Amniotic stem cell (primary cell): ENCODE measurements at regions not wholly inside any gene's neighbourhood (a gene's known extent, or its start where the extent isn't known, plus 50 kb on each side); places are given as distances from the start of the nearest gene placed in this dataset.
"Not testable (repeated sequence)": the region's sequence is repeated elsewhere in the genome, so short reads cannot be mapped to it uniquely, and the experiment has no call there.

ENCODE experiments used
- DNase-seq: peaks from one replicate; lab custom pipeline; 2025; lab: John Stamatoyannopoulos, UW

DNA sequence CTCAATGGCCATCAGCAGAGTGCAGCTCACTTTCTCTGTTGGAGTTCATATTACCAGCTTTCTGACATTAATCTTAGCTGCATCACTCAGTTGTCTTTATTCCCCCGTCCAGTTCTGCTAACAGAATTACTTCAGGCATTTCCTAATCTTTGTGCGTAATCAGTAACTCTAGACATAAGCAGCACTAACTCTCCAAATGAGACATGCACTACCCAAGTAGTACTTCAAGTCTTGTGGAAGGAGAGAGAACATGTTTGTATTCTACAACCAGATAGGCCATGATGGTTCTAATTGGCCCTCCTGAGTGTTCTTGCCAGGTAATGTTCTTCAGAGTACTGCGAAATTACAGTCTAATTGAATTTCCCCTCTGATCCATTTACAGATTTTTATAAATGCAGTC lies 448.5 kb upstream of the RPS6KA3 start:
- no peak for DNase-seq

DNA sequence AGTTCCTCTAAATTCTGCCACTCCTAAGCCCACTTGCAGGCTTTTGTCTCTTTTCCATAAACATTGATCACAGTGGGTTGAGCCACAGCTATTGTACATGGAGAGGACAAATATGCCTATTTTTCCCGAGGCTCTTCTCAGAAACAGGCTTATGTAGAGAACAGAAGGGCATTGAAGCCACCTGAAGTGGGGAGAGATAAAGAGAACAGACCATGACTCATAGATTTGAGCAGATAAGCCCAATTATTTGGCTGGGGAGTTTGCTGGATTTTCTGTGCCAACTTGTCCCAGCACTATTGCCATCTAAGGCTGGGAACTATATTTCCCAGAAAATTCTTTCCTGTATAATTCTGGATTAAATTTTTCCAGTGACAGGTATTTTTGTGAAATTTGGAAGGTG lies 446.1 kb upstream of the RPS6KA3 start:
- DNase-seq = no peak

- DNase-seq = no peak
These were observed 444.7 kb upstream of the RPS6KA3 start for GRCh38 chrX:20711366-20711765.

DNA sequence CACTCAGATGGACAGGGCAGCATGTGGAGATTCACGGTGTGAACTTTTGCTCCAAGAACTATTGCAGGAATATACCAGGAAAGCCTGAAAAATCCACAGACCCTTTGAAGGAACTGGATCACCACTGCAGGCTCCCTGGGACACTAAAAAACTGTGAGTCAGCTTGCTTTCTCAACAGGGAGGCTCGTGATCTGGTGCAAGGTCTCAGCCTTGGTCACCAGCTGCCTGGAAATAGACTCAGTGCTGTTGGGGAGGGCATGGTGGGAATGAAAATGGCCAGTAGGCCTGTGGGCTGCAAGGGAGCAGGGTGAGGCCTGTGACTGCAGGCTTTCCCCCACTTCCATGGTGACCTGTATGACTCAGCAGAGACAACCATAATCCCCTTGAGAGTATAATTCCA lies 426.4 kb upstream of the RPS6KA3 start:
- no peak for DNase-seq

DNA sequence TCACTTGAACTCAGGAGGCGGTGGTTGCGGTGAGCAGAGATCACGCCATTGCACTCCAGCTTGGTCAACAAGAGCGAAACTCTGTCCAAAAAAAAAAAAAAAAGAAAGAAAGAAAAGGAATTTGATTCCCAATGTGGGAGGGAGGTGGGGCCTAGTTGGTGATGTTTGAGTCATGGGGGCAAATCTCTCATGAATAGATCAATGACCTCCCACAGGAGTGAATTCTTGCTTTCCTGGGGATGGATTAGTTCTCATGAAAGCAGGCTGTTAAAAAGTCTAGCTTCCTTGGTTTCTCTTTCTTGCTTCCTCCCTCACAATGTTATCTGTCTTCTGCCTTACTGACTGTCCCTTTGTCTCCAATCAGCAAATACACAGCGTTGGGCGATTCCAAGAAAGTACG lies 419.5 kb upstream of the RPS6KA3 start:
- no peak for DNase-seq

DNA sequence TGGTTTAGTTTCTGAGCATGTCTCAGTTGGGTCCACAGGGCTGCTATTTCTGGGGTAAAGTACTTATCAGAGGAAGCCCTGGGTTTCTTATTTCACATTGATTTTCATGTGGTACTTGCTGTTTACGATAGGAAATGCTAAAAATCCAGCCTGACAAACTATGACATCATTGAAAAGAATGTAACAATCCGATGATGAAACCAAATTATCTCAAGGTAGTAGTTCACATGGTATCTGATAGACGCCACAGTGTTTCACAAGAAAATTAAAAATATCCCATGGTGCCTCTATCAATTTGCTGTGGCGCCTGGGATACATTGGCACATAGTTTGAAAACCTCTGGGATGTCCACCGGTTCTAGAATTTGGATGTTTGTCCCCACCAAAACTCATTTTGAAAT lies 418.9 kb upstream of the RPS6KA3 start:
- no peak for DNase-seq

GRCh38 chrX:20681683-20682082 lies 415.0 kb upstream of the RPS6KA3 start:
- DNase-seq = no peak

DNA sequence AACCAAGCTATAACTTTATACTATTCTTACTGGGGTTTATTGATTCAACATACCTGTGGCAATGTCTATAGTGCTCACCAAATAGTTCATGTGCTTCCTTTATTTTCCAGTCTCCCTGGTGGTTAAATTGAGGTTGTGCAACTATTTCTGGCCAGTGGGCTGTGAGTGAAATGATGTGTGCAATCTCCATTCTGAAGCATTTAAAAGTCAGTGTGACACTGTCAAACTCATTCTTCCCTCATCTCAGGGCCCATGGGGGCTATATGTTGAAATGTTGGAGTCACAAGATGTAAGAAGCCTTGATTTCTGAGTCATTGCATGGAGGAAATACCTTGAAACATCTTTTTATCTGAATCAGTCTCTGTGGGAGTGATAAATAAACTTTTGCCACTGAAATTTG lies 414.3 kb upstream of the RPS6KA3 start:
- no peak for DNase-seq

GRCh38 chrX:20672476-20672875 lies 405.8 kb upstream of the RPS6KA3 start:
- no peak for DNase-seq

DNA sequence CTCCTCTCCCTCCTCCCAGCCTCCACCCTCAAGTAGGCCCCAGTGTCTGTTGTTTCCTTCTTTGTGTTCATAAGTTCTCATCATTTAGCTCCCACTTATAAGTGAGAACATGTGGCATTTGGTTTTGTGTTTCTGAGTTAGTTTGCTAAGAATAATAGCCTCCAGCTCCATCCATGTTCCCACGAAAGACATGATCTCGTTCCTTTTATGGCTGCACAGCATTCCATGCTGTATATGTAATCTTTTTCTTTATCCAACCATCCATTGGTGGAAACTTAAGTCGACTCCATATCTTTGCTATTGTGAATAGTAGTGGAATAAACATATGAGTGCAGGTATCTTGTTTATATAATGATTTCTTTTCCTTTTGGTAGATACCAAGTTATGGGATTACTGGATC lies 405.0 kb upstream of the RPS6KA3 start:
- DNase-seq = not testable (repeated sequence)

DNA sequence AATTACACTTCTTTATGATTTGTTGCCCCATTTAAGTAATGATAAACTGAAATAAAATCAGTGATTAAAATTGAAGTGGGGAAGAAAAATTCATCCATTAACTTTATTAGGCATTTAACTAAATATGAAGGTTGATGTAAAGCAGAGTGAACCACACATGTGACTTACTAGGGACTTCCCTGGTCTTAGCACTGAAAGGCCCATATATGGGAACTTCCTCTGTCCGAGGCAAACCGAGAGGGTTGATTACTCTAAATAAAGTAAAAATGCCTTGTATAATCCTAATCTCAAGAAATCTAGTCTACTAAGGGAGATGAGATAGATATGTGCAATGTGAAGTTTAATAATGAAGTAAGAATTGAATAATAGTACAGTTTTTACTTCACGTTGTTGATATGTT lies 403.9 kb upstream of the RPS6KA3 start:
- DNase-seq = no peak

DNA sequence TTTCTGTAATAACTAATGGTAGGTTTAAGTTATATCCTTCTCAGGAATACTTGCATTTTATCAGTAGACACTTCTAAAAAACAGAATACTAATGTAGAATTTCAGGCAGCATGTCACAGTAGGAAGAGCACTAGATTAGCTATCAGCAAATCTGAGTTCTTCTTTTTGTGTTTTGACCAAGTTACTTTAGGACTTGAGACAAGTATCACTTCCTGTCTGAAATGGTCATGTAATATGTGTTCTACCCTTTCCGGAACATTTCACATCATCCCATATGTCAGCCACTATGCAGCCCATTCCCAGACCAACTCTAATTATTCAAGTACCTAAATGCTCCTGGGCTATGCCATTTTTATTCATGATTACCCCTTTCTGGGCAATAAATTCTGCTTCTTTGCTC lies 401.8 kb upstream of the RPS6KA3 start:
- DNase-seq = no peak

DNA sequence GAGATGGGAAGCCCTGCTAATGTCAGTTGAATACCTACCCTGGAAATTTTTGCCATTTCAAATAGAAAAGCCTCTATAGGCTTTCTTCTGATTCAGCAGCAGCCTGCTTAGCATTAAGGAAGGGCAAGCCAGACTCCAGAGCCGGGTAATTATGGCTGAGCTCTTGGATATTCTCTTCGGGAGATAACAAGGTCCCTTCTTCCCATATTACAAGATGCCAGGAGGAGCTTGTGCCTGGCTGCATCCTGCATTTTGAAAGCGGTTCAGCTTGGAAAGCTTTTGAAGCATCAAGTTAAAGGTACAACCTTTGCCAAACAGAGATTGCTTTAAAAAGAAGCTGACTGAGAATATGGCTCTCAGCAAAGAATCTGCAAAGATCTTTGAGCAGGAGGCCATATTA lies 399.6 kb upstream of the RPS6KA3 start:
- no peak for DNase-seq

- DNase-seq = no peak
These were observed 398.8 kb upstream of the RPS6KA3 start for GRCh38 chrX:20665481-20665880.

DNA sequence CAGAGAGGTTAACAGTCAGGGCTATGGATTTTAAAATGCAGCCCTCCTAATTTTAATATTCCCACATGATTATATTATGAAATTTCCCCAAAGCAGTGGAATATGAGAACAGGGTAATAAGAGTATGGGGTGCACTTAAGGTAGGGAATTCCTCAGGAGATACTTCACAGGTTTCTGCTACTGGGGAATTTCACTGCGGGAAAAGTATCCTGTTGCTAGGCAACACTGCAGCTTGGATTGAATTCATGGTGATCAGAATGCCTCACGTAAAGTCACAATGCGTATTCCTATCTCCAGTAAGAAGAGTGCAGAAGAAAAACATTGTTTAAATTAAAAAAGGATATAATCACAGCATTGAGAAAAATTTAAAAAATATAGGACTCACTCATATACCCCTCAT lies 398.1 kb upstream of the RPS6KA3 start:
- no peak for DNase-seq

DNA sequence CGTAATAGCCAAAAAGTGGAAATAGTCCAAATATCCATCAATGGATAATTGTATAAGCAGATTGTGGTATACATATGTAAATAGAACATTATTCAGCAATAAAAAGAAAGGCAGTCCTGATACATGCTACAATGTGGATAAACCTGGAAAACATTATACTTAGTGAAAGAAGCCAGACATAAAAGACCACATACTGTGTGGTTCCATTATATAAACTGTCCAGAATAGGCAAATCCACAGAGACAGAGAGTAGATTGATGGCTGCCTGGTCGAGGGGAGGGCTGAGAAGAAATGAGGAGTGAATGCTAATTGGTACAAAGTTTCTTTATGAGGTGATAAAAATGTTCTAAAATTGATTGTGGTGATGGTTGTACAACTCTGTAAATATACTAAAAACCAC lies 397.4 kb upstream of the RPS6KA3 start:
- DNase-seq = no peak

GRCh38 chrX:20663336-20663735 lies 396.6 kb upstream of the RPS6KA3 start:
- DNase-seq = no peak

GRCh38 chrX:20656721-20657120 lies 390.0 kb upstream of the RPS6KA3 start:
- no peak for DNase-seq

- DNase-seq = no peak
These were observed 387.9 kb upstream of the RPS6KA3 start for GRCh38 chrX:20654596-20655106.

DNA sequence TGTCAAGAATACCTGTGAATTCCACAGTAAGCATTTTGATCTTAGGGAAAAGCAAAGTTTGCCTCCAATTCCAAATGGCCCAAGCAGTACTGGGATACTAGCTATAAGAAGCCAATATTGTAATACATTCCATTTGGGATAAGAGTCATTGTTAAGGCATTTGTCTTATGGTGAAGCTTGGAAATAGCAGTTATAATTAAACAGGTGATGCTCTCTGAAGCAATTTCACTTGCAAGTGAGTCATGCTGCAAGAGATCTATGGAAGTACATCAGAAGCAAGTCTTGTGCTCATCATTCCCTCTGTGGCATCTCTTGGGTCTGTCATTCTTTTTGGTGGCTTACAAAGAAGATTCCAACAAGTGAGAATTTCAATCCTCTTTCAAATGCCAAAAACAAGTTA lies 386.4 kb upstream of the RPS6KA3 start:
- DNase-seq = no peak

DNA sequence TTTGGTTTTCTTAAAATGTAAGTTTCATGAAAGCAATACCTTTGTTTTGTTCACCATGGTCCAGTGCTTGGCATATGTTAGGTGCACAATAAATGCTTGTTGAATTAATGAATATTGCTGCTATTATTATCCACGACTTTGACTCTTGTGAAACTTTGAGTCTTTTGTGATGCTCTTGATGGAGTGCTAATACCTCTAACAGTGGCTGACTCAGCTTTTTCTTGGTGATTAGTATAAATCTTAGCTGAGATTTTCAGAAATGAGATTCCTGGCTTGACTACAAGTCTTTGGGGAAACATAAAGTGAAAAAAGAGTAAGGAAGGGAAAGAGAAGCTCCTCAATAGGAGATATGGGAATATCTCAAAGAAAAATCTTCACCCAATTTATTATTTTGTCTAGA lies 375.2 kb upstream of the RPS6KA3 start:
- DNase-seq = no peak

DNA sequence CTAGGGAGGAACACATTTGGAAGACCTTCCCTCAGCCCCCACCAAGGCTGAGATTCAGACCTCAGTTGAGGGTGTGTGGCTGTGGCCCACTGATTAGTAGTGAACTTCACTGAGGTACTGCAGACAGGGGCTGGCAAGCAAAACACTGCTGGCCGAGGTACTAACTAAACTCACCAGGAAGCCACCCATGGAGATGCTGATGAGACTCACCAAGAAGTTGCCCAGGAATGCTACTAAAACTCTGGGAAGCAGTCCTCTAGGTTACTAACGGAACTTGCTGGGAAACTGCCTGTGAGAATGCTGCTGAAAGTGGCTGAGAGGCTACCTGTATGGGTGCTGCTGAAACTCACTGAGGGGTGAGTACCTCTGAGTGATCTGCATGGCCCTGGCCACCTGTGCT lies 372.4 kb upstream of the RPS6KA3 start:
- DNase-seq = no peak

DNA sequence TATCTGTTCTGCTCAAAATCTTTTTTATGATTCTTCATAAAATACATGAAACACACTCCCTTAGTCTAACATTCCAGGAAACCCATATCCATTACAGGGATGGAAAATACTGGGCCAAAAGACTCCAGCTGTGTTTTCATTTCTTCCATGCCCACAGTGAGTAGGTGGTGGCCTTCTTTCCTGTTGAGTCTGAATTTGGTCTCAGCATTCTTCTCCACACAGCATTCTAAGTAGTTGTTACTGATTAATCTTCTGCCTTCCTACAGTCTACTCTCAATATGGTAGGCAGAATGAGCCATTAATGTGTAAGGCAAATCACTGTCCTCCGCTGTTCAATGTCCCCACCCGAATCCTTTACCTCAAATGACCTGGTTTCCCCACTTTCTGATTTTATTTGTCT lies 370.6 kb upstream of the RPS6KA3 start:
- no peak for DNase-seq

DNA sequence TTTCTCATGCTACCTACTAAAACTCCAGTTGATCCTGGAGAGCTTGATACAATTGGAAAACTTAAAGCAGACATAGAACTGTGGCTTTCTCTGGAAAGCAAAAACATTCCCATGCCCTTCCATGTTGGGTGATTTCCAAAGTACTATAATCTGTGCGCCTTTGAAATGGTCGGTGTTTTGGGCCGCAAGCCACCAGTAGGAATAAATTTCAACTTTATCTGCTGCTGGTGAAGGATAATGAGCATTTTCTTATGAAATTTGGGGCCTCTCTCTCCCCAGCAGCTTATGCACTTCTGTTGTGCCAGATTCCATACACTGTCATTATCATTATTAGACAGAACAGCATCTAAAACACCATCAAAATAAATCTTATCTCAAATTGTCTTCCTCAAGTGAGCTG lies 366.7 kb upstream of the RPS6KA3 start:
- no peak for DNase-seq

- DNase-seq = no peak
These were observed 356.7 kb upstream of the RPS6KA3 start for GRCh38 chrX:20623448-20623847.
